Effector memory CD8-positive, alpha-beta T cell (primary cell): ENCODE measurements at regions not wholly inside any gene's neighbourhood (a gene's known extent, or its start where the extent isn't known, plus 50 kb on each side); places are given as distances from the start of the nearest gene placed in this dataset.

Experiments used
- ATAC-seq: fragments of 150-1000 bp; cut with Tn5 transposase; replicated peaks from 2 replicates; pipeline ENCODE4 v1.10.0; 2021; ENCODE audit warnings: mild to moderate bottlenecking, moderate library complexity
- DNase-seq, 3 experiments: peaks; one replicate each; pipeline ENCODE4 v3.0.0; 2021
- H3K27ac Mint-ChIP-seq, 2 donors: one replicate each; pipeline ENCODE4 v1.8.0; 2022; ENCODE audit warnings: mild to moderate bottlenecking in 2 of 2, mixed read lengths in 2 of 2, moderate library complexity in 2 of 2
- H3K27me3 Mint-ChIP-seq, 2 donors: one replicate each; pipeline ENCODE4 v1.8.0; 2022; ENCODE audit warnings: mixed read lengths in 2 of 2
- H3K36me3 Mint-ChIP-seq: one replicate; pipeline ENCODE4 v1.8.0; 2022; ENCODE audit warnings: mild to moderate bottlenecking, moderate library complexity, mixed read lengths; ENCODE audit not compliant: insufficient read depth
- H3K4me1 Mint-ChIP-seq, 2 donors: one replicate each; pipeline ENCODE4 v1.8.0; 2022; ENCODE audit warnings: low read depth in 2 of 2, mixed read lengths in 2 of 2
- H3K4me3 Mint-ChIP-seq, 2 donors: one replicate each; pipeline ENCODE4 v1.8.0; 2022; ENCODE audit warnings: mild to moderate bottlenecking in 2 of 2, mixed read lengths in 2 of 2, moderate library complexity in 2 of 2
- H3K9me3 Mint-ChIP-seq, 2 donors: one replicate each; pipeline ENCODE4 v1.8.0; 2022; ENCODE audit warnings: mixed read lengths in 2 of 2

DNA sequence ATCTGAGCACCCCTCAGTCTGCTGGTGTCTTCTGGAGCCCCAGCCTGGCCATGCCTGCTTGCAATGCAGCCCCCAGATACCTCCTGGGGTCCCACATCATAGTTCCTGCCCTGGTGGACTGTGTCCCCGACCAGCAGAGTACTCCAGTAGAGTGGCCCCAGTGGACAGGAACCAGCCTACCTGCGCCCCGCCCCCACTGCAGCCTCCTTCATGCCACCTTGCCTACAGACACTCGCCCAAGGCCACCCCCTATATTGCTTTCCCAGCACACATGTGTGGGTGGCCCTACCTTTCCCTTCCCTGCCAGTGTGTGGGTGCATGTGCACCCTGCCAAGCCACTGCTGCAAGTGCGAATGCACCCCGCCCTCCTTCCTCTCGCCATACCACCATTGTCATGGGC, 204.0 kb downstream of the EDN1 start:
- DNase-seq: no peak
- H3K4me1 Mint-ChIP-seq: no peaks in the 10 kb centered on the region
- no peaks in the 10 kb centered on the region for H3K9me3 Mint-ChIP-seq
- H3K4me3 Mint-ChIP-seq: no peak overlapping the region
- no peak overlapping the region for H3K27ac Mint-ChIP-seq
- no peak for ATAC-seq
- H3K36me3 Mint-ChIP-seq: no peaks in the 10 kb centered on the region
- H3K27me3 Mint-ChIP-seq: peaks cover 4 to 18% of the 10 kb centered on the region in 2 donors

DNA sequence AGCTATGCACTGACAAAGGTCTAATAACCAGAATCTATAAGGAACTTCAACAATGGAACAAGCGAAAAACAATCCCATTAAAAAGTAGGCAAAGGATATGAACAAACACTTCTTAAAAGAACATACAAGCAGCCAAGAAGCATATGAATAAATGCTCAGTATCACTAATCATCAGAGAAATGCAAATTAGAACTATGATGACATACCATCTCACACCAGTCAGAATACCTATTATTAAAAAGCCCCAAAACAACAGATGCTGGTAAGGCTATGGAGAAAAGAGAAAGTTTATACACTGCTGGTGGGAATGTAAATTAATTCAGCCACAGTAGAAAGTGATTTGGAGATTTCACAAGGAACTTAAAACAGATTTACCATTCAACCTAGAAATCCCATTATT, 211.8 kb downstream of the EDN1 start:
- H3K4me1 Mint-ChIP-seq: no peaks in the 10 kb centered on the region
- H3K9me3 Mint-ChIP-seq: peaks cover 0 to 5% of the 10 kb centered on the region in 2 donors
- ATAC-seq (no peak), DNase-seq (no peak)
- no peak overlapping the region for H3K27ac Mint-ChIP-seq
- H3K27me3 Mint-ChIP-seq: no peaks in the 10 kb centered on the region
- no peaks in the 10 kb centered on the region for H3K36me3 Mint-ChIP-seq
- H3K4me3 Mint-ChIP-seq: no peak overlapping the region

DNA sequence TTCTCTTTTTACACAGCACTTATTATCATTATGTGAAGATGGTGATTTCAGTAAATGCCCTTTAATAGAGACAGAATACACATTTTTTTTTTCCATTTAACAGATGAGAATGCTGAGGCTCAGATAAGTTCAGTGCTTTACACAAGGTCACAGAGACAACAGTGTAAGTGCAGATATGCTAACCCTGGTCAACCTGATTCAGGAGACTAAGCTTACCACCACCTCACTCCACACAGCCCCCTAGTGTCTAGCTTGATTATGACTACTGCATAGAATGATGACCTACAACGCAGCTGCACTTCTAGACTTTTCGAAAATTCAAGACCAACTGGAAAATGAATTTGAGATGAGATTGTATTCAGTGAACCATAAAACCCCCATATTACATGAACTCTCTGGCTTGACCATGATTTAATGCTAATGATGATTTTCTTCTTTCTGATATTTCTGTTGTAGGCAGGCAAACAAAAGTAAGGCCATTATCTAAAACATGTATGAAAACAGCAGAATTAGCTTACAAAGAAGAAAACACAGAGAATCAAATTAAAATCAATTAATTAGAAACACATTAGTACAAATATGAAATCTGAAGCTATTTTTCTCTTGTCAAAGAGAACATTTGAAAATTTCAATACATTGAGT, 212.1 kb upstream of the PHACTR1 start:
- Mint-ChIP-seq H3K36me3 (no peaks in the 10 kb centered on the region), H3K4me1 (no peaks in the 10 kb centered on the region), H3K9me3 (peaks cover 4 to 12% of the 10 kb centered on the region in 2 donors), H3K27ac (no peak overlapping the region), H3K4me3 (no peak overlapping the region), H3K27me3 (no peaks in the 10 kb centered on the region)
- DNase-seq (no peak), ATAC-seq (no peak)

DNA sequence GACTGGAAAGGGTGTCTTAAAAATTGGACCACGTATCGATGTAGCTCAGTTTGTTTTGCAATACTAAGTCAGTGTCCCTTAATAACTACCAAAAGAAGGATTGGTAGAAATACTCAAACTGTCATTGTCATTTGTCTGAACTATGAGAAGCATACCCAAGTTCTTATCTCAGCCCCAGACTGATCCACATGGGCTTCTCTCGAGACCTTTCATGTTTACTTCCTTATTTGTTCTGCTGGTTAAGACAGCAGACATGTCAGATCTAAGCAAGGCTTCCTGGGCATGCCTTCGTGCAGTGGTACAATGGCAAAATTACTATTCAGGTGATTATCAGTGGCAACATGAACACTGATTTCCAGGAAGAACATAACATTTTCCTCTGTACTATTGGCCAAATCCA, 211.1 kb upstream of the PHACTR1 start:
- peaks cover 4 to 7% of the 10 kb centered on the region in 2 donors for H3K9me3 Mint-ChIP-seq
- H3K27ac Mint-ChIP-seq: no peak overlapping the region
- DNase-seq: no peak
- no peak for ATAC-seq
- no peaks in the 10 kb centered on the region for H3K4me1 Mint-ChIP-seq
- no peaks in the 10 kb centered on the region for H3K27me3 Mint-ChIP-seq
- no peak overlapping the region for H3K4me3 Mint-ChIP-seq
- H3K36me3 Mint-ChIP-seq: no peaks in the 10 kb centered on the region

DNA sequence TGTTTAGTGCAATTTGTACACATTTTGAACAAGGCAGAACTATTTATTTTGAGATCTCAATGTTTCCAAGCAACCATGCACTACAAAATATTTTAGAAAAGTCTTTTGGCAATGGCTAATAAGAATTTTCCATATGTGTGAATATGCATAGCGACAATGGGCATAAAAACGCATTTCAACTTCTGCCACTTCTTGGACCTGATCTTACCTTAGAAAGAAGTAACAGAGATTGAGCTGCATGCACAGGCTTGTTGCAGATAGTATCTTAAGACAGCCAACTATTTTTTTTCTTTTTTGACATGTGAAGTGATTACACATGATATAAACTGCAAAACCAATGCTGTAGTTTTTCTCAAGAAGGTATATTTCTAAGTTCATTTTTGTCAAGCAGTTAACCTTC, 210.4 kb upstream of the PHACTR1 start:
- Mint-ChIP-seq H3K27ac (no peak overlapping the region), H3K4me3 (no peak overlapping the region), H3K4me1 (no peaks in the 10 kb centered on the region), H3K27me3 (no peaks in the 10 kb centered on the region), H3K36me3 (no peaks in the 10 kb centered on the region), H3K9me3 (peaks cover 4 to 7% of the 10 kb centered on the region in 2 donors)
- DNase-seq (no peak), ATAC-seq (no peak)

DNA sequence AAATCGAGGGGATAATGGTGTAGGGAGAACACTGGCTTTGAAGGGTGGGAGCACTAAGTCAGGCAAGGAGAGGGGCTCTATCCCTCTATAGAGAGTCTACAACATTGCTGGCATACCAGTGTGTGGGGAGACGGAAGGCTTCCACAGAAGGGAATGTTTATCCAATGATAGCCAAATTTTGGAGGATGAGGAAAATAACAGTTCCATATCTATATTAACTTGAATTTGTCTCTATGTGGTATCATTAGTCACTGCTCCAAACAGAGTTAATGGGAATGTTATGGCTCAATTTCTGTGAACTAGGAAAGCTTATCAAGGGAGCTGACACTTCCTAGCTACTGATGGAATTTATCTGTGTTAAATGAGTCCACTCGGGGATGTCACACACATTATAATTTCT, 208.9 kb upstream of the PHACTR1 start:
- H3K27me3 Mint-ChIP-seq: no peaks in the 10 kb centered on the region
- peaks cover 4 to 7% of the 10 kb centered on the region in 2 donors for H3K9me3 Mint-ChIP-seq
- no peaks in the 10 kb centered on the region for H3K36me3 Mint-ChIP-seq
- DNase-seq (no peak), ATAC-seq (no peak)
- no peak overlapping the region for H3K4me3 Mint-ChIP-seq
- no peak overlapping the region for H3K27ac Mint-ChIP-seq
- H3K4me1 Mint-ChIP-seq: no peaks in the 10 kb centered on the region

DNA sequence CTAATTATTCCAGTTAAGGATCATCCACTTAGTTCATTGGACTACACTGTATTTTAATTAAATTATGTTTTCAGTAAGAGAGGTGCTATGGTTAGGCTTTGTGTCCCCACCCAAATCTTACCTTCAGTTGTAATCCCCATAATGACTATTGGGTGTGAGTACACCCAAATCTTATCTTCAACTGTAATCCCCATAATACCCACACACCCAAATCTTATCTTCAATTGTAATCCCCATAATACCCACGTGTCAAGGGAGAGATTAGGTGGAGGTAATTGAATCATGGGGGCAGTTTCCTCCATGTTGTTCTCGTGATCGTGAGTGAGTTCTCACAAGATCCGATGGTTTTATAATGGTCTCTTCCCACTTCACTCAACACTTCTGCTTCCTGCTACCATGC, 208.0 kb upstream of the PHACTR1 start:
- Mint-ChIP-seq H3K36me3 (no peaks in the 10 kb centered on the region), H3K4me3 (no peak overlapping the region), H3K27ac (no peak overlapping the region), H3K27me3 (no peaks in the 10 kb centered on the region), H3K4me1 (no peaks in the 10 kb centered on the region), H3K9me3 (peaks cover 6 to 7% of the 10 kb centered on the region in 2 donors)
- no peak for DNase-seq
- no peak for ATAC-seq

DNA sequence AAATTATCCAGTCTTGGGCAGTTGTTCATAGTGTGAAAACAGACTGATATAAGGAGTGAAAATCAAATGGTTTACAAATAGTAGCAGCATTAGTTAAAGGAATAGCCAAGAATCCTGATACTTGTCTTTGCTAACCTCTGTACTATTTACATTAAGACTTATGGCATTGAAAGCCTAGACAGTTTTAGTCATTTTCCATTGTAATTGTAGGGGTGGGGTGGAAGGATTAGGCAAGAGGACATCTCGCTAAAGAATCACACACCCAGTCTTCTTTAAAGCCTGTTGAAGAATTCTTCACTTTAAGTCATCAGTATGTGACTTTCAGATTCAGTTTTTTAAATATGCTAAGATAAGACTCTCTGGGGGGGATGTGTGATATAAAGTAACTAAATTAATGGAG, 207.5 kb upstream of the PHACTR1 start:
- ATAC-seq: no peak
- Mint-ChIP-seq H3K27me3 (no peaks in the 10 kb centered on the region), H3K36me3 (no peaks in the 10 kb centered on the region), H3K27ac (no peak overlapping the region), H3K9me3 (peaks cover 6 to 7% of the 10 kb centered on the region in 2 donors), H3K4me1 (no peaks in the 10 kb centered on the region), H3K4me3 (no peak overlapping the region)
- DNase-seq: no peak

DNA sequence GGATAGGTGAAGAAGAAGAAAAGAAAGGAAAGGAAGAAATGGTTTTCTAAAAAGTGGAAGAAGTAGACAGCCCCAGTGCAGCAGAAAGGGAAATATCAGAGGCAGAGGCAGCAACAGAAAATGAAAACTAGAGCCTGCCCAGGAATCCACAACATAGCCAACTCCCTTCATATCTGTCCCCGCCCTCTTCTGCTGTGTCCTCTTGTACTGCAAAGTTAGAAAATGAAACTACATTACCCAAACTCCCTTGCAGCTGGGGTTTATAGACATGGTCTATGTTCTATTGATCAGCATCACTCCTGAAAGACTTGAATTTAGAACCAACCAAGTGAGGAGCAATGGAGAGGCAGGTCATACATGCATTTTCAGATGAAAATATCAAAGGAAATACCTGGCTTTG, 200.5 kb upstream of the PHACTR1 start:
- Mint-ChIP-seq H3K4me1 (no peaks in the 10 kb centered on the region), H3K9me3 (peaks cover 0 to 7% of the 10 kb centered on the region in 2 donors), H3K27me3 (no peaks in the 10 kb centered on the region), H3K36me3 (no peaks in the 10 kb centered on the region), H3K27ac (no peak overlapping the region), H3K4me3 (no peak overlapping the region)
- DNase-seq: no peak
- ATAC-seq: no peak

DNA sequence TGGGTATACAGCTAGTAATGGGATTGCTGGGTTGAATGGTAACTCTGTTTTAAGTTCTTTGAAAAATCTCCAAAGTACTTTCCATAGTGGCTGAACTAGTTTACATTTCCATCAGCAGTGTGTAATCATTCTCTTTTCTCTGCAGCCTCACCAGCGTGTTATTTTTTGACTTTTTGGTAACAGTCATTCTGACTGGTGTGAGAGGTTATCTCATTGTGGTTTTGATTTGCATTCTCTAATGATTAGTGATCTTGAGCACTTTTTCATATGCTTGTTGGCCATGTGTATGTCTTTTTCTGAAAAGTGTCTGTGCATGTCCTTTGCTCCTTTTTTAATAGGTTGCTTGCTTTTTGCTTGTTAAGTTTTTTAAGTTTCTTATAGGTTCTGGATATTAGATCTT, 194.2 kb upstream of the PHACTR1 start:
- H3K4me1 Mint-ChIP-seq: no peaks in the 10 kb centered on the region
- peaks cover 0 to 3% of the 10 kb centered on the region in 2 donors for H3K9me3 Mint-ChIP-seq
- peaks cover 11 to 22% of the 10 kb centered on the region in 2 donors for H3K27me3 Mint-ChIP-seq
- DNase-seq: no peak
- no peaks in the 10 kb centered on the region for H3K36me3 Mint-ChIP-seq
- H3K4me3 Mint-ChIP-seq: no peak overlapping the region
- no peak for ATAC-seq
- H3K27ac Mint-ChIP-seq: no peak overlapping the region

DNA sequence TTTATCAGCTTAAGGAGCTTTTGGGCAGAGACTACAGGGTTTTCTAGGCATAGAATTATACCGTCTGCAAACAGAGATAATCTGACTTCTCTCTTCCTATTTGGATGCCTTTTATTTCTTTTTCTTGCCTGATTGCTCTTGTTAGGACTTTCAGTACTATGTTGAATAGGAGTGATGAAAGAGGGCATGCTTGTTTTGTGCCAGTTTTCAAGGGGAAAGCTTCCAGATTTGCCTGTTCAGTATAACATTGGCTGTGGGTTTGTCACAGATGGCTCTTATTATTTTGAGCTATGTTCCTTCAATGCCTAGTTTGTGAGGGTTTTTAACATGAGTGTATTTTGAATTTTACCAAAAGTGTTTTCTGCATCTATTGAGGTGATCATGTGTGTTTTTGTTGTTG, 192.8 kb upstream of the PHACTR1 start:
- Mint-ChIP-seq H3K9me3 (no peaks in the 10 kb centered on the region), H3K27me3 (peaks cover 11 to 22% of the 10 kb centered on the region in 2 donors), H3K4me3 (no peak overlapping the region), H3K4me1 (no peaks in the 10 kb centered on the region), H3K27ac (no peak overlapping the region), H3K36me3 (no peaks in the 10 kb centered on the region)
- ATAC-seq (no peak), DNase-seq (no peak)

DNA sequence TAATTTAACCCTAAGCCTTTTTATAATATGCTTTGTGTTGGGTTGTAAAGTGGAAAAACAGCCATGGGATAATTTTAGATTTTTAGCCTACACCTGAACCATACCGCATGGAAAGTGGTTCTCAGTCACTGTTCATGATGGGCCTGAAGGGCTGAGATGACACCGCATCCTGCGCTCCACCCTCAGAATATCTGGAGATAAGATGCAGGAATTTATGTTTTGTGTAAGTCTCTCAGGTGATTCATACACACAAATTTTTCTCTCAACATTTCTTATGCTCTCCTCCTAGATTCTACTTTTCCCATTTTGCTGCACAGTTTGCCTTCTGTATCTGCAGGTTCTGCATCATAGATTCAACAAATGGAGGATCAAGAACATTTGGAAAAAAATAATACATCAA, 191.3 kb upstream of the PHACTR1 start:
- peaks cover 0 to 3% of the 10 kb centered on the region in 2 donors for H3K9me3 Mint-ChIP-seq
- no peaks in the 10 kb centered on the region for H3K4me1 Mint-ChIP-seq
- H3K4me3 Mint-ChIP-seq: no peak overlapping the region
- DNase-seq (no peak), ATAC-seq (no peak)
- no peaks in the 10 kb centered on the region for H3K36me3 Mint-ChIP-seq
- no peak overlapping the region for H3K27ac Mint-ChIP-seq
- H3K27me3 Mint-ChIP-seq: peaks cover 11 to 30% of the 10 kb centered on the region in 2 donors

DNA sequence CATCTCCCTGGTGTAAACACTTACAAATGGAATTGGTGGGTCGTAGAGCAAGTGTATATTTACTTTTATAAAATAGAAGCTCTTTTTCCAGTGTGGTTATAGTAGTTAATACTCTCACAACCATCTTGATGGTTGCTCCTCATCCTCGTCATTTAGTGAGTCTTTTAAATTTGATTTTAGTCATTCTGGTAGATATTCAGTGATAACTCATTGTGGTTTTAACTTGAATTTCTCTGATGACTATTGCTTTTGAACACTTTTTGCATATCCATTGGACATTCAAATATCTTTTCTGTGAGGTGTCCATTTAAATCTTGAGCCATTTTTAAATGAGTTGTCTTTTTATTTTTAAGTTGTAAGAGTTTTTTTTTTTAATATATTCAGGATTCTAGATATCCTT, 189.2 kb upstream of the PHACTR1 start:
- no peaks in the 10 kb centered on the region for H3K4me1 Mint-ChIP-seq
- no peak for ATAC-seq
- no peak overlapping the region for H3K4me3 Mint-ChIP-seq
- peaks cover 11 to 32% of the 10 kb centered on the region in 2 donors for H3K27me3 Mint-ChIP-seq
- no peak overlapping the region for H3K27ac Mint-ChIP-seq
- H3K36me3 Mint-ChIP-seq: no peaks in the 10 kb centered on the region
- peaks cover 0 to 3% of the 10 kb centered on the region in 2 donors for H3K9me3 Mint-ChIP-seq
- no peak for DNase-seq

DNA sequence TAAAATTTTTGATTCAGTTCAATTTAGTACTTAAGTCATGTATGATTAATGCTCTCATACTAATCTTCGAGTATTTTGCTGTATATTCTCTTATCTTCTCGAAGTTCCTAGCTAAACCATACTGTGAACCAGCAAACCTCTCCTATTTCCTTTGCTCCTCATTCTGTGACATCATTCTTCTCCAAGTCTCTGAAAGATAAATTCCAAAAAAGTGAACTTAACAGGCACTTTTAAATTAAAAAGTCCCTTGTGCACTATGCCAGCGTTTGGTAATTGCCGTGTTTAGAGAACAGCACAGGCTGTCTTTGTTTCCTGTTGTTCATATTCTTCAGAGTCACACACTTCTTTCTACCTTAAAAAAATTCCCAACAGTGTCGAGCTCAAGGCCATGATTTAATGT, 188.4 kb upstream of the PHACTR1 start:
- Mint-ChIP-seq H3K4me3 (no peak overlapping the region), H3K36me3 (peaks cover 2% of the 10 kb centered on the region), H3K27ac (no peak overlapping the region), H3K9me3 (peaks cover 0 to 3% of the 10 kb centered on the region in 2 donors), H3K4me1 (no peaks in the 10 kb centered on the region), H3K27me3 (peaks cover 13 to 32% of the 10 kb centered on the region in 2 donors)
- DNase-seq: no peak
- ATAC-seq: no peak
